Panc1 (cell line): ENCODE measurements at regions not wholly inside any gene's neighbourhood (a gene's known extent, or its start where the extent isn't known, plus 50 kb on each side); places are given as distances from the start of the nearest gene placed in this dataset.

ENCODE experiments used
- CTCF ChIP-seq: fragments of 450-650 bp; IDR thresholded peaks from 2 replicates; pipeline ENCODE4 v1.5.1; 2017; ENCODE audit warnings: mild to moderate bottlenecking
- POLR2AphosphoS5 ChIP-seq: IDR thresholded peaks from 2 replicates; pipeline ENCODE4 v1.6.1; 2012; ENCODE audit warnings: mild to moderate bottlenecking, low read depth, low read length, moderate library complexity
- REST ChIP-seq, 2 experiments: IDR thresholded peaks; 2 replicates each; pipeline ENCODE4 v1.6.1; 2011 to 2012; ENCODE audit warnings: low read depth in 2 of 2, control low read depth in 1 of 2, low read length in 1 of 2, mild to moderate bottlenecking in 1 of 2, moderate library complexity in 1 of 2; ENCODE audit not compliant: insufficient read depth in 1 of 2

GRCh38 chr6:149237464-149237863 lies 80.0 kb upstream of the TAB2 start:
- no peak for TF ChIP-seq CTCF
- TF ChIP-seq POLR2AphosphoS5 = no peak
- no peak for TF ChIP-seq REST (IDR thresholded peaks at IDR 0.05; ENCODE audit: insufficient read depth in 1 of 2, low read depth in 2 of 2, low read length in 1 of 2)
